NOMO-1 treated with dmso at 0.1 percent for 144 hours (cell line): ENCODE measurements at regions not wholly inside any gene's neighbourhood (a gene's known extent, or its start where the extent isn't known, plus 50 kb on each side); places are given as distances from the start of the nearest gene placed in this dataset.

ENCODE experiments used
- DNase-seq: peaks from one replicate; lab custom pipeline; 2025; ENCODE audit not compliant: unreplicated experiment; lab: John Stamatoyannopoulos, UW

GRCh38 chr3:194279101-194279500 is 72.0 kb downstream of the CPN2 start:
- DNase-seq, result no peak

GRCh38 chr3:194279701-194280360 is 71.3 kb downstream of the CPN2 start:
- DNase-seq, result no peak

- DNase-seq, result no peak
Observed at GRCh38 chr3:194280777-194281176, 70.4 kb downstream of the CPN2 start.

GRCh38 chr3:194281306-194281705 is 69.8 kb downstream of the CPN2 start:
- DNase-seq, result no peak

GRCh38 chr3:194281766-194282165 is 69.4 kb downstream of the CPN2 start:
- no peak for DNase-seq

GRCh38 chr3:194282436-194283122 is 68.5 kb downstream of the CPN2 start:
- DNase-seq, result no peak

GRCh38 chr3:194283221-194284006 is 67.7 kb downstream of the CPN2 start:
- no peak for DNase-seq

- no peak for DNase-seq
Observed at GRCh38 chr3:194284351-194284750, 66.8 kb downstream of the CPN2 start.

GRCh38 chr3:194285024-194285849 is 65.9 kb downstream of the CPN2 start:
- no peak for DNase-seq

GRCh38 chr3:194285850-194286197 is 65.3 kb downstream of the CPN2 start:
- no peak for DNase-seq

GRCh38 chr3:194286375-194287146 is 64.6 kb downstream of the CPN2 start:
- DNase-seq, result no peak

- DNase-seq, result no peak
Observed at GRCh38 chr3:194287374-194287773, 63.8 kb downstream of the CPN2 start.

- DNase-seq, result no peak
Observed at GRCh38 chr3:194287977-194288706, 63.0 kb downstream of the CPN2 start.
